K562 (cell line): ENCODE measurements at regions not wholly inside any gene's neighbourhood (a gene's known extent, or its start where the extent isn't known, plus 50 kb on each side); places are given as distances from the start of the nearest gene placed in this dataset.
A peak's percentile ranks its signal among the peaks of the same experiment; 100 is the strongest.

ENCODE experiments used
- ARID1B ChIP-seq: fragments of 450-650 bp; IDR thresholded peaks from 2 replicates; pipeline ENCODE4 v1.6.1; 2016; ENCODE audit warnings: antibody characterized with exemption, mild to moderate bottlenecking, inconsistent platforms
- BRD9 ChIP-seq: fragments of 450-650 bp; IDR thresholded peaks from 2 replicates; pipeline ENCODE4 v1.6.1; 2018; ENCODE audit warnings: low read depth; ENCODE audit not compliant: partially characterized antibody
- CCNT2 ChIP-seq: IDR thresholded peaks from 2 replicates; pipeline ENCODE4 v1.6.1; 2011; ENCODE audit warnings: borderline replicate concordance, low read depth, mild to moderate bottlenecking, moderate library complexity, mixed read lengths, low read length; ENCODE audit not compliant: insufficient read length; ENCODE audit errors: extremely low read depth
- CTBP1 ChIP-seq: fragments of 450-650 bp; IDR thresholded peaks from 2 replicates; pipeline ENCODE4 v1.6.1; 2016; ENCODE audit warnings: borderline replicate concordance
- ELF4 ChIP-seq: fragments of 450-650 bp; formaldehyde crosslinking; IDR thresholded peaks from 2 replicates; pipeline ENCODE4 v1.4.0; 2022; ENCODE audit warnings: missing genetic modification characterization
- EP300 ChIP-seq: IDR thresholded peaks from 2 replicates; pipeline ENCODE4 v1.6.1; 2012; ENCODE audit warnings: low read length, improper control_type of control experiment
- GATA2 ChIP-seq: sonication (generic); formaldehyde crosslinking; IDR thresholded peaks from 2 replicates; pipeline ENCODE4 v1.4.0; 2020; ENCODE audit warnings: mild to moderate bottlenecking, missing genetic modification reagents
- HDAC2 ChIP-seq: fragments of 450-650 bp; IDR thresholded peaks from 2 replicates; pipeline ENCODE4 v1.6.1; 2016; ENCODE audit warnings: mild to moderate bottlenecking
- NCOA1 ChIP-seq: fragments of 450-650 bp; IDR thresholded peaks from 2 replicates; pipeline ENCODE4 v1.6.1; 2016; ENCODE audit warnings: low read depth
- NFIC ChIP-seq: fragments of 450-650 bp; IDR thresholded peaks from 2 replicates; pipeline ENCODE4 v1.6.1; 2017; ENCODE audit warnings: mild to moderate bottlenecking, inconsistent platforms
- SP2 ChIP-seq: IDR thresholded peaks from 2 replicates; pipeline ENCODE4 v1.6.1; 2011; ENCODE audit warnings: mild to moderate bottlenecking, low read depth, low read length, moderate library complexity; ENCODE audit not compliant: poor library complexity, severe bottlenecking; ENCODE audit errors: extremely low read depth
- TCF3 ChIP-seq: sonication (generic); formaldehyde crosslinking; IDR thresholded peaks from 2 replicates; pipeline ENCODE4 v1.4.0; 2020; ENCODE audit warnings: mild to moderate bottlenecking, missing genetic modification reagents
- ZKSCAN8 ChIP-seq: fragments of 200-800 bp; sonication (Bioruptor generic); IDR thresholded peaks from 2 replicates; pipeline ENCODE4 v1.6.1; 2016; ENCODE audit warnings: missing genetic modification characterization, missing compliant biosample characterization
- ZNF175 ChIP-seq: fragments of 200-800 bp; sonication (Bioruptor generic); IDR thresholded peaks from 2 replicates; pipeline ENCODE4 v1.6.1; 2016; ENCODE audit warnings: low read depth, mild to moderate bottlenecking, missing genetic modification characterization, missing compliant biosample characterization
- TF ChIP-seq, protein P1 (sequence below), 2 experiments: fragments of 150-350 bp in 1 of 2; IDR thresholded peaks; 2 replicates each; pipeline ENCODE4 v1.6.1; 2012 to 2016; ENCODE audit warnings: low read depth in 2 of 2, low read length in 2 of 2, mild to moderate bottlenecking in 1 of 2, moderate library complexity in 1 of 2
- TF ChIP-seq, protein P2 (sequence below): fragments of 450-650 bp; IDR thresholded peaks from 2 replicates; pipeline ENCODE4 v1.6.1; 2016; ENCODE audit warnings: mild to moderate bottlenecking
- TF ChIP-seq, protein P3 (sequence below): fragments of 200-800 bp; sonication (Bioruptor generic); IDR thresholded peaks from 2 replicates; pipeline ENCODE4 v1.6.1; 2017; ENCODE audit warnings: missing genetic modification characterization, missing compliant biosample characterization
- TF ChIP-seq, protein P4 (sequence below), 2 experiments: fragments of 200-800 bp in 1 of 2; sonication (Bioruptor generic) in 1 of 2; sonication (generic) in 1 of 2; formaldehyde crosslinking in 1 of 2; IDR thresholded peaks in 1 of 2; conservative IDR thresholded peaks in 1 of 2; 2 replicates each; pipeline versions ENCODE4 v1.5.0 to v1.6.1; 2016 to 2020; ENCODE audit warnings: missing compliant biosample characterization in 1 of 2, missing genetic modification characterization in 1 of 2, missing genetic modification reagents in 1 of 2
- TF ChIP-seq, protein P5 (sequence below): fragments of 450-650 bp; IDR thresholded peaks from 2 replicates; pipeline ENCODE4 v1.6.1; 2016; ENCODE audit warnings: low read depth, mild to moderate bottlenecking, moderate library complexity

DNA sequence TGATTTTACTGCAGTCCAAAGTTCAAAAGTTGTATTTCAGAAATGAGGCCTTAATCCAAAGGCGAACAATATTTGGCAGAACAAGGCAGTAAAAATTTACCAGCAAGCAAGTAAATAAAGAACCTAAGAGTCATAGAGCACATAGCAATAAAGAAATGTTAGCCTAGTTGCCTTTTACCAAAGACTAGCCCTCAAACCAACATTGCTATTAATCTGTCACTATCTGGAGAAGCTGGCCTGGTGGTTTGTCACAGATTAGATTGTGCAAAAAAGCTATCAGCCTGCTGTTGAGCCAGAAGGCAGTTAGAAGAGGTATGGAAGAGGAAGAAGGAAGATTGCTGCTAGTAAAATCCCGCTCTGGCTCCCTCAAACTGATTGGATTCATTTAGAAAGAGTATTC lies 304.7 kb upstream of the KLF4 start (continued):
- TF ChIP-seq ELF4 (CRISPR knock-in tag) (0 out of 2 replicates have a peak, but pooled peaks have one; percentile 29), ZNF175 (CRISPR knock-in tag) (no peak), ZKSCAN8 (0 out of 2 replicates have a peak, but pooled peaks have one; percentile 34), NFIC (peak; percentile 82), GATA2 (CRISPR knock-in tag) (peak; percentile 91), NCOA1 (peak; percentile 60; the same call in 1 of the 2 replicates), SP2 (no peak), CTBP1 (peak; percentile 23; the same call in 1 of the 2 replicates), CCNT2 (peak; percentile 64), EP300 (peak; percentile 90), HDAC2 (peak; percentile 92), TCF3 (CRISPR knock-in tag) (peak; percentile 97), ARID1B (peak; percentile 96), BRD9 (peak; percentile 26)
- TF ChIP-seq, protein P1, sequence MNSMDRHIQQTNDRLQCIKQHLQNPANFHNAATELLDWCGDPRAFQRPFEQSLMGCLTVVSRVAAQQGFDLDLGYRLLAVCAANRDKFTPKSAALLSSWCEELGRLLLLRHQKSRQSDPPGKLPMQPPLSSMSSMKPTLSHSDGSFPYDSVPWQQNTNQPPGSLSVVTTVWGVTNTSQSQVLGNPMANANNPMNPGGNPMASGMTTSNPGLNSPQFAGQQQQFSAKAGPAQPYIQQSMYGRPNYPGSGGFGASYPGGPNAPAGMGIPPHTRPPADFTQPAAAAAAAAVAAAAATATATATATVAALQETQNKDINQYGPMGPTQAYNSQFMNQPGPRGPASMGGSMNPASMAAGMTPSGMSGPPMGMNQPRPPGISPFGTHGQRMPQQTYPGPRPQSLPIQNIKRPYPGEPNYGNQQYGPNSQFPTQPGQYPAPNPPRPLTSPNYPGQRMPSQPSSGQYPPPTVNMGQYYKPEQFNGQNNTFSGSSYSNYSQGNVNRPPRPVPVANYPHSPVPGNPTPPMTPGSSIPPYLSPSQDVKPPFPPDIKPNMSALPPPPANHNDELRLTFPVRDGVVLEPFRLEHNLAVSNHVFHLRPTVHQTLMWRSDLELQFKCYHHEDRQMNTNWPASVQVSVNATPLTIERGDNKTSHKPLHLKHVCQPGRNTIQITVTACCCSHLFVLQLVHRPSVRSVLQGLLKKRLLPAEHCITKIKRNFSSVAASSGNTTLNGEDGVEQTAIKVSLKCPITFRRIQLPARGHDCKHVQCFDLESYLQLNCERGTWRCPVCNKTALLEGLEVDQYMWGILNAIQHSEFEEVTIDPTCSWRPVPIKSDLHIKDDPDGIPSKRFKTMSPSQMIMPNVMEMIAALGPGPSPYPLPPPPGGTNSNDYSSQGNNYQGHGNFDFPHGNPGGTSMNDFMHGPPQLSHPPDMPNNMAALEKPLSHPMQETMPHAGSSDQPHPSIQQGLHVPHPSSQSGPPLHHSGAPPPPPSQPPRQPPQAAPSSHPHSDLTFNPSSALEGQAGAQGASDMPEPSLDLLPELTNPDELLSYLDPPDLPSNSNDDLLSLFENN (IDR thresholded peaks at IDR 0.05; ENCODE audit: low read depth in 2 of 2, low read length in 2 of 2): peak in 1 of 2 experiments; percentile 88; a peak in 2 of 4 replicates
- TF ChIP-seq, protein P2, sequence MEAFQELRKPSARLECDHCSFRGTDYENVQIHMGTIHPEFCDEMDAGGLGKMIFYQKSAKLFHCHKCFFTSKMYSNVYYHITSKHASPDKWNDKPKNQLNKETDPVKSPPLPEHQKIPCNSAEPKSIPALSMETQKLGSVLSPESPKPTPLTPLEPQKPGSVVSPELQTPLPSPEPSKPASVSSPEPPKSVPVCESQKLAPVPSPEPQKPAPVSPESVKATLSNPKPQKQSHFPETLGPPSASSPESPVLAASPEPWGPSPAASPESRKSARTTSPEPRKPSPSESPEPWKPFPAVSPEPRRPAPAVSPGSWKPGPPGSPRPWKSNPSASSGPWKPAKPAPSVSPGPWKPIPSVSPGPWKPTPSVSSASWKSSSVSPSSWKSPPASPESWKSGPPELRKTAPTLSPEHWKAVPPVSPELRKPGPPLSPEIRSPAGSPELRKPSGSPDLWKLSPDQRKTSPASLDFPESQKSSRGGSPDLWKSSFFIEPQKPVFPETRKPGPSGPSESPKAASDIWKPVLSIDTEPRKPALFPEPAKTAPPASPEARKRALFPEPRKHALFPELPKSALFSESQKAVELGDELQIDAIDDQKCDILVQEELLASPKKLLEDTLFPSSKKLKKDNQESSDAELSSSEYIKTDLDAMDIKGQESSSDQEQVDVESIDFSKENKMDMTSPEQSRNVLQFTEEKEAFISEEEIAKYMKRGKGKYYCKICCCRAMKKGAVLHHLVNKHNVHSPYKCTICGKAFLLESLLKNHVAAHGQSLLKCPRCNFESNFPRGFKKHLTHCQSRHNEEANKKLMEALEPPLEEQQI: peak; percentile 70; the same call in 1 of the 2 replicates
- TF ChIP-seq, protein P3, sequence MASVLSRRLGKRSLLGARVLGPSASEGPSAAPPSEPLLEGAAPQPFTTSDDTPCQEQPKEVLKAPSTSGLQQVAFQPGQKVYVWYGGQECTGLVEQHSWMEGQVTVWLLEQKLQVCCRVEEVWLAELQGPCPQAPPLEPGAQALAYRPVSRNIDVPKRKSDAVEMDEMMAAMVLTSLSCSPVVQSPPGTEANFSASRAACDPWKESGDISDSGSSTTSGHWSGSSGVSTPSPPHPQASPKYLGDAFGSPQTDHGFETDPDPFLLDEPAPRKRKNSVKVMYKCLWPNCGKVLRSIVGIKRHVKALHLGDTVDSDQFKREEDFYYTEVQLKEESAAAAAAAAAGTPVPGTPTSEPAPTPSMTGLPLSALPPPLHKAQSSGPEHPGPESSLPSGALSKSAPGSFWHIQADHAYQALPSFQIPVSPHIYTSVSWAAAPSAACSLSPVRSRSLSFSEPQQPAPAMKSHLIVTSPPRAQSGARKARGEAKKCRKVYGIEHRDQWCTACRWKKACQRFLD: peak; percentile 70; the same call in 1 of the 2 replicates
- TF ChIP-seq, protein P4, sequence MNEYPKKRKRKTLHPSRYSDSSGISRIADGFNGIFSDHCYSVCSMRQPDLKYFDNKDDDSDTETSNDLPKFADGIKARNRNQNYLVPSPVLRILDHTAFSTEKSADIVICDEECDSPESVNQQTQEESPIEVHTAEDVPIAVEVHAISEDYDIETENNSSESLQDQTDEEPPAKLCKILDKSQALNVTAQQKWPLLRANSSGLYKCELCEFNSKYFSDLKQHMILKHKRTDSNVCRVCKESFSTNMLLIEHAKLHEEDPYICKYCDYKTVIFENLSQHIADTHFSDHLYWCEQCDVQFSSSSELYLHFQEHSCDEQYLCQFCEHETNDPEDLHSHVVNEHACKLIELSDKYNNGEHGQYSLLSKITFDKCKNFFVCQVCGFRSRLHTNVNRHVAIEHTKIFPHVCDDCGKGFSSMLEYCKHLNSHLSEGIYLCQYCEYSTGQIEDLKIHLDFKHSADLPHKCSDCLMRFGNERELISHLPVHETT (CRISPR knock-in tag; conservative IDR thresholded peaks at IDR 0.05 in 1 of 2, IDR thresholded peaks at IDR 0.05 in 1 of 2): peak in 1 of 2 experiments; percentile 64; a peak in 1 of 4 replicates
- TF ChIP-seq, protein P5, sequence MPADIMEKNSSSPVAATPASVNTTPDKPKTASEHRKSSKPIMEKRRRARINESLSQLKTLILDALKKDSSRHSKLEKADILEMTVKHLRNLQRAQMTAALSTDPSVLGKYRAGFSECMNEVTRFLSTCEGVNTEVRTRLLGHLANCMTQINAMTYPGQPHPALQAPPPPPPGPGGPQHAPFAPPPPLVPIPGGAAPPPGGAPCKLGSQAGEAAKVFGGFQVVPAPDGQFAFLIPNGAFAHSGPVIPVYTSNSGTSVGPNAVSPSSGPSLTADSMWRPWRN: peak; percentile 36; the same call in 1 of the 2 replicates
